ENCODE measurements at regions not wholly inside any gene's neighbourhood (a gene's known extent, or its start where the extent isn't known, plus 50 kb on each side); places are given as distances from the start of the nearest gene placed in this dataset.

GRCh38 chrX:4905576-4905975 is 1192.1 kb upstream of the PRKX start:
- no peak for DNase-seq (ENCODE audit: low read depth in 2 of 2)

DNA sequence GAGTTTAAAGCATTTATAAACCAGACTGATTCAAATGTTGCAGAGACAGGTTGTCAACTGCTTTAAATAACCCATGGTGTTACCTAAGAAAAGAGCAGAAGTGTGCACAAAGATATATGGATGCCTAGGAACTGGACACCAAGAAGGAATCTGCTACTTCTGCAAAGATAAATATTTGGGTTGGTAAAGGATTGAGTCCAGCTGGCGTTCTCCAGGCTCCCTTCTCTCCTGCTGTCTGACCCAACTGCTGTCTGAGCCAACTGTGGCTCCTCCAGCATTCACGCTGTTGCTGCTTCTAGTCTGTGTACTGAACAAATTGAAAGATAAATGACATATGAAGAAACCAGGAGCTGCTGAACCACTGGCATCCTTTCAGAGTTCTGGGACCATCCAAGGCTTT is 1167.8 kb upstream of the PRKX start:
- DNase-seq (ENCODE audit: low read depth in 2 of 2) = no peak

DNA sequence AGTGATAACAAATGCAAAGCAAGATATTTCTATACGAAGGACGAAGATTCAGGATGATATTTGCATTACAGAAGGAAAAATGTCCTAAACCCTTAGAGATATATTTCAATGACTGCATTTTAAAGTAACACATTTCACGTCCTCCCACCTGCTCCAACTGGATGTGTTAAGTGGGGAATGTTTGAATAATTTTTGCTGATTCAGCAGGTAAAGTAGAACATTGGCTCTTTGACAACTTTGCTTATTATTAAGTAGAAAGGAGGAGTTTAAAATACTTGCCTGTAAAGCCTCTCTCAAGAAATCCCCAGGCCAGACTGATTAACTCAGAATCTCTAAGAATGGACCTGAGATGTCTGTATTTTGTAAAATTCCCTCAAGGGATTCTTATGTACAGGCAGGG is 1165.2 kb upstream of the PRKX start:
- DNase-seq (ENCODE audit: low read depth in 2 of 2) = no peak

DNA sequence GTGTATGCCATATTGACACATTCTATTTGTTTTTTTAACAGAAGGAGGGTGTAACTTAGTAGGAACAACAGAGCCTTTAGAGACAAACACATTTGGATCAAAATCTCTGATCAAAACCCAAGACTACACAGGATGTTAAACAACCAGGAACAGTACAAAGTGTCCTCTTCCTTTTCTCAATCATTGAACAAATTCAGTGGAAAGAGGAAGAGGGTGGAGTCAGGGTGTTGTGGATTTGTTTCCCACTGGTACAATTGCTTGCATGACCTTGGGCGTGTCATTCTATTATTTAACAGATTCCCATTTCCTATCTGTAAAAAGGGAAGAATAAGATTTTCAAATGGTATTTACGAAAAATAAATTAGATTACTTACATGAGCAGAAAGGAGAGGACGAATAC is 1162.8 kb upstream of the PRKX start:
- no peak for DNase-seq (ENCODE audit: low read depth in 2 of 2)

- DNase-seq (ENCODE audit: low read depth in 2 of 2) = no peak
Observed at GRCh38 chrX:4851534-4851933, 1138.1 kb upstream of the PRKX start.

DNA sequence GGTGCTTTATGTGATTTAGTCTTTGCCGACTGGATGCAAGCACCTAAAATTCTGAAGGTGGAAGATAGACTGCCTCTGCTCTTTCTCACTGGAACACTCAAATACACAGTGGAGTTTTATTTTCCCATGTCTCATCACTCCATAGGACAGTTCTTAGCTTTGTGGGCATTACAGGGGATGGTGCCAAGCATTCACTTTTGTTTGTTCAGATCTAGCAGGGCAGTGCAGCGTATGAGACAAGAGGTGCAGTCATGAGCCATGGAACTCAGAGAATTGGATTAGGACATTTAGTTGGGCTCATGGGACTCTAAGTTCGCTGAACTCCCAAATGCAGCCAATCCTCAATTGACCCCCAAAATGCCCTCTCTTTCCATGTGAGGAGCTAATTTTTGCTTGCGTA is 1136.9 kb upstream of the PRKX start:
- no peak for DNase-seq (ENCODE audit: low read depth in 2 of 2)

DNA sequence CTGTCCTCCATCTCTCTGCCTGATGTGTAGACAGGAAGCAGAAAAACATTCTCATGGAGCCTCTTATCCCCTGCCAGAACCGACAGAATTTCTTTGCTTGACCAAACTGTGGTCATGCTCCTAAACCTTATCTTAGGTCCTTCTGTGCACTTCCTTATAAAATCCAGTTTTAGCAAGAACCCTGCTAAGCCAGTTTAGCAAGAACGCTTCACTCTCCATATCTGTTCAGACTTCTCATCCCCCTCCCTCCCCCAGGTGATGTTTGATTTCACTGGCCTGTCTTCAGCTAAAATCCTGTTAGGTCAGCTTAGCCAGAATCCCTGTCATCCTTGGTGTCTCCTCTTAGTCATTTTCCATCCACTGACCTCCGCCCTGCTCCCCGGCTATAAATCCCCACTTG is 1130.9 kb upstream of the PRKX start:
- DNase-seq (ENCODE audit: low read depth in 2 of 2) = no peak

- no peak for DNase-seq (ENCODE audit: low read depth in 2 of 2)
Observed at GRCh38 chrX:4841216-4841745, 1127.8 kb upstream of the PRKX start.

DNA sequence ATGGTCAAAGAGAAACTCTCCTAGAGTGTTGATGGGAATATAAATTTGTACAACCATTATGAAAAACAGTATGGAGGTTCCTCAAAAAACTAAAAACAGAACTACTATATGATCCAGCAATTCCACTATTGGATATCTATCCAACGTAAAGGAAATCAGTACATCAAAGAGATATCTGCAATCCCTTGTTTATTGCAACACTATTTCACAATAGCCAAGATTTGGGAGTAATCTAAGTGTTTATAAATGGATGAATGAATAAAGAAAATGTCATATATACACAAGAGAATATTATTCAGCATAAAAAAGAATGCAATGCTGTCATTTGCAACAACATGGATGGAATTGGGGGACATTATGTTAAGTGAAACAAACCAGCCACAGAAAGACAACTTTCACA is 1118.1 kb upstream of the PRKX start:
- DNase-seq (ENCODE audit: low read depth in 2 of 2) = no peak

GRCh38 chrX:4830880-4831557 is 1117.6 kb upstream of the PRKX start:
- no peak for DNase-seq (ENCODE audit: low read depth in 2 of 2)

GRCh38 chrX:4825550-4825949 is 1112.1 kb upstream of the PRKX start:
- DNase-seq (ENCODE audit: low read depth in 2 of 2) = no peak

DNA sequence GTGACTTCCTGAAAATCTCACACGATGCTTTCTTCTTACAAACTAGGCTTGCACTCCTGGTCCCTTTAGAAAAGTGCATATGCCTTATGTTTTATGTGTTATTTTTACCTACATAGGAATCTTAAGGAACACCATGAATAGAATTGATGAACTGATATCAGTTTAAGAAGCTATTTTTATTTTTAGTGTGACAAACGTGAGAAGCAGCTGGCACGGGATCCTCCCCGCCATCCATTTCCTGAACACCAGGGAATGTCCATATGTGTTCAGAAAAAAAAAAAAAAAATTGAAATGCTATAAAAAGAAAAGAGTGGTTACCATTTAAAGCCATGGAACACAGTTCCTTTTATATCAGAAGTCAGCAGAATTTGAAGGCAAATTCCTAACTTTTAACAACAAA is 1096.1 kb upstream of the PRKX start:
- DNase-seq (ENCODE audit: low read depth in 2 of 2) = no peak

GRCh38 chrX:4805502-4805901 is 1092.1 kb upstream of the PRKX start:
- DNase-seq (ENCODE audit: low read depth in 2 of 2) = no peak

- no peak for DNase-seq (ENCODE audit: low read depth in 2 of 2)
Observed at GRCh38 chrX:4800756-4801155, 1087.3 kb upstream of the PRKX start.

DNA sequence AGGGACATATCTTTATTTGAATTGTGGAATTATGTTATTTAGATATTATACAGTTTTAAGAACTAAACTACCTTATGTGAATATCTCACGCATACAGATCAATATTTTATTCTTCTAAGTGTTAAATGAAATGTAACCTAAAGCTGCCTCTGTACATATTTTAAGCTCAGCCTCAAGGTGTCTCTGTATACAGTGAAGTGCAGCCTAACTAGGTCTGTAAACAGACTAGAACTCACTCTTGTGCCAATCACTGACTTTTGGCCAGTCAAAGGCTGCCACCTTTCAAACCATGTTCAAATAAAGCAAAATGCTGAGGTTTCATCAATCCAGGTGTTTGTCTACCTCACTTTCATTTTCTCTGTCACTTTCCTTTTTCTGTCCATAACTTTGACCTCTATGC is 1074.5 kb upstream of the PRKX start:
- DNase-seq (ENCODE audit: low read depth in 2 of 2) = no peak

DNA sequence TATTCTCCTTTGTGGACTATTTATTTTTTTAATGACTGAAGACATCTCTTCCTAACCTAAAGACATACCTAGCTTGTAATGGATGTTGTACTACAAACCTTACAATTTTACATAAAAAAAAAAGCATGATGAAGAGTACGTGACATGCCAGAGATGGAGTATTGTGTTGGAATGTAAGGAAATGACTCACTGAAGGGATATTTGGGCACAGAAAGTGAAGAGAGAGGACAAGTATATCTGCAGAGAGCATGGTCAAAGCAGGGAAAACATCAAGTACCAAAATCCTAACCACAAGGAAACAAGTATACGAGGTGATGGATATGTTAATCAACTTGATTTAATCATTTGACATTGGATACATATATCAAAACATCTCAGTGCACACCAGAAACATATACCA is 1051.4 kb upstream of the PRKX start:
- no peak for DNase-seq (ENCODE audit: low read depth in 2 of 2)

GRCh38 chrX:4762196-4762595 is 1048.7 kb upstream of the PRKX start:
- DNase-seq (ENCODE audit: low read depth in 2 of 2) = no peak

GRCh38 chrX:4754878-4755604 is 1041.6 kb upstream of the PRKX start:
- DNase-seq (ENCODE audit: low read depth in 2 of 2) = no peak

DNA sequence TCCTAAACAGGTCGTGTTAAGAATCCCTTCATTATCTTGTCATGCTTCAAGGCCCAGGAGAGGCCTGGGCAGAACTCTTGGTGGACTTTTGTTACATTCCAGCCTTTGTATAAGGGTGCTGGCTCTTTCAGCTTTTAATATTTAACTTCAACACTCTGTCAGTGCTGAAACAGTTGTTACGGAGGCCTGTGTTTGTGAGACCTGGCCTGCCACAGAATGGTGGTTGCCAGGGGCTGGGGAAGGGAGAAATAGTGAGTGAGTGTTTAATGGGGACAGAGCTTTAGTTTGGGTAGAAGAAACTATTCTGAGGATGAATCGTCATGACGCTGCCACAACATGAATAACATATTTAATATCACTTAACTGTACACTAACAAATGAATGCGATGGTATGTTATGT is 1027.6 kb upstream of the PRKX start:
- DNase-seq (ENCODE audit: low read depth in 2 of 2) = no peak

- DNase-seq (ENCODE audit: low read depth in 2 of 2) = no peak
Observed at GRCh38 chrX:4735299-4735698, 1021.9 kb upstream of the PRKX start.

DNA sequence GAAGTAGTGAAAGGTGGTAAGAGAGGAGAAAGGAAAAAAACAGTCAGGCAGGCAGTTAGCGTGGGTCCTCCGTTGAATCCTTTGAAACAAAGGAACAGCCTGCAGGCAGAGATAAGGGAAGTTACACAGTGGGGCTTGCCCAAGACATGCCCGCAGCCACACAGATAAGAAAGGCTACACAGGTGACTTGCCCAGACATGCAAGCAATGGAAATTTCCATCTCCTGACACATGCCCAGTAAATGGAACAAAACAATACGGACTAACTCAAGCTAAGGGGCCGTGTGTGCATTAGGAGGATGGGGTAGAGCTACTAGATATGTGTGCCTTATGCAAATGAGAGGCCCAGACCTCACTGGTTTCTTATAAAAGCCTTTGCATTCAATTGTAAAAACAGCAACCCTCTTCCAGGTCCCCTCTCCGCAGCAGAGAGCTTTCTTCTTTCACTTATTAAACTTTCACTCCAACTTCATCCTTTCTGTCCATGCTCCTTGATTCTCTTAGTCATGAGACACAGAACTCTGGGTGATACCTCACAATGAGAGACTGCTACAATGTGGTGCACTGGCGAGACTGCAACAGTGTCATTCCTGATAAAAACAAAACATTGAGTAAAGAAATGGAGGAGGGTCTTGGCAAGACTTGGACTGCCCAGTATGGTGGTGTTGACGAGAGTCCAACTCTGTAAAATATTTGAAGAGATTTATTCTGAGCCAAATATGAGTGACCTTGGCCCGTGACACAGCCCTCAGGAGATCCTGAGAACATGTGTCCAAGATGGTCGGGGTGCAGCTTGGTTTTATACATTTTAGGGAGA is 997.4 kb upstream of the PRKX start:
- peak in 1 of 2 donors; percentile 2 for DNase-seq (ENCODE audit: low read depth in 2 of 2)

- no peak for DNase-seq (ENCODE audit: low read depth in 2 of 2)
Observed at GRCh38 chrX:4708970-4709760, 995.7 kb upstream of the PRKX start.

All from lung microvascular endothelial cell (primary cell).